Astrocyte (in vitro differentiated cells and primary cell): ENCODE measurements at regions not wholly inside any gene's neighbourhood (a gene's known extent, or its start where the extent isn't known, plus 50 kb on each side); places are given as distances from the start of the nearest gene placed in this dataset.

Experiments
- CTCF ChIP-seq: IDR thresholded peaks from 2 replicates; pipeline ENCODE4 v1.5.1; 2011; ENCODE audit warnings: low read depth, mild to moderate bottlenecking, inconsistent platforms, low read length, moderate library complexity; ENCODE audit not compliant: insufficient read depth
- EZH2 ChIP-seq: IDR thresholded peaks from 2 replicates; pipeline ENCODE4 v1.6.1; 2012; ENCODE audit warnings: mild to moderate bottlenecking, low read length, inconsistent platforms; ENCODE audit not compliant: insufficient read depth

DNA sequence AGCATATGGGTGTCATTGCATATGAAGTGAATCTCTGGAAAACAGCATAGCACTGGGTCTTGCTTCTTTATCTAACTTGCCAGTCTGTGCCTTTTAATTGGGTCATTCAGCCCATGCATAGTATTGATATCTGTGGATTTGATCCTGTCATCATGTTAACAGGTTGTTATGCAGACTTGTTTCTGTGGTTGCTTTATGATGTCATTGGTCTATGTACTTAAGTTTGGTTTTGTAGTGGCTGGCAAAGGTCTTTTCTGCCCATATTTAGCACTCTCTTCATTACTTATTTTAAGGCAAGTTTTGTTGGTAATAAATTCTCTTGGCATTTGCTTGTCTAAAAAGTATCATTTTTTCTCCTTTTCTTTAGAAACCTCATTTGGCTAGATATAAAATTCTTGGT, 221.1 kb upstream of the ITM2A start:
- TF ChIP-seq CTCF, result no peak
- TF ChIP-seq EZH2, result no peak
